ENCODE measurements at regions not wholly inside any gene's neighbourhood (a gene's known extent, or its start where the extent isn't known, plus 50 kb on each side); places are given as distances from the start of the nearest gene placed in this dataset.

DNA sequence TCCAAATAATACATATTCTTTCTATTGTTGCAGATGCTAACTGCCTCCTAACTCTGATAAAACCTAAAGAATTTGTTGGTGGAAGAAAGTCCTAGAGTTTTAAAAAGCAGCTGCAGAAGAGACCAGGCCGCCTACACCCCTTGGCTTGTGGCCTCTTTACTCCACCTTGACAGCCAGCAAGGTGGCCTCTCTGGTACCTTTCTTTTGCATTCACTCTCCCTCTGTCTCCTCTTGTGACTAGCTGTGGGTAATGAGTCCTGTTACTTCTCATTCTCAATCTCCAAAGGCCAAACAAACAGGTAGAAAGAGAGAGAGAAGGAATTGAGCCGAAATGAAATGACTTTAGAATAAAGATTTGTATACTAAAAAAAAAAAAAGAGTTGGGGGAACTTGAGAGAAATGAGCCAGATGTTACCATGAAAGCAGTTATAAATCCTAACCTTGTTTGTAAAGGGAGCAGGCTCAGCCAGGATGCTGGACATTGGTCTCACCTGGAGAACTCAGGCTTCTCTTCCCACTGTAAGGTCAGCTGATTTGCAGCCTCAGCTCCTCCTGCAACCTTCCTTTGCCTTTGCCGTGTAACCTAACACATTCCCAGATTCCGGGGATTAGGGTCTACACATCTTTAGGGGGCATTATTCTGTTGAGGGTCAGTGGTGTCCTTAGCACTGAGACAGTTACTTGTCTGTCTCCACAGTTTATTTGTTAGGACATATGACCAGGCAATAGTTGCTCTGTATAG lies 164.1 kb upstream of the IRF2BP2 start:
- H3K4me3 ChIP-seq (ENCODE audit: low read depth, low read length): no peak overlapping the region
- TF ChIP-seq, protein P1, sequence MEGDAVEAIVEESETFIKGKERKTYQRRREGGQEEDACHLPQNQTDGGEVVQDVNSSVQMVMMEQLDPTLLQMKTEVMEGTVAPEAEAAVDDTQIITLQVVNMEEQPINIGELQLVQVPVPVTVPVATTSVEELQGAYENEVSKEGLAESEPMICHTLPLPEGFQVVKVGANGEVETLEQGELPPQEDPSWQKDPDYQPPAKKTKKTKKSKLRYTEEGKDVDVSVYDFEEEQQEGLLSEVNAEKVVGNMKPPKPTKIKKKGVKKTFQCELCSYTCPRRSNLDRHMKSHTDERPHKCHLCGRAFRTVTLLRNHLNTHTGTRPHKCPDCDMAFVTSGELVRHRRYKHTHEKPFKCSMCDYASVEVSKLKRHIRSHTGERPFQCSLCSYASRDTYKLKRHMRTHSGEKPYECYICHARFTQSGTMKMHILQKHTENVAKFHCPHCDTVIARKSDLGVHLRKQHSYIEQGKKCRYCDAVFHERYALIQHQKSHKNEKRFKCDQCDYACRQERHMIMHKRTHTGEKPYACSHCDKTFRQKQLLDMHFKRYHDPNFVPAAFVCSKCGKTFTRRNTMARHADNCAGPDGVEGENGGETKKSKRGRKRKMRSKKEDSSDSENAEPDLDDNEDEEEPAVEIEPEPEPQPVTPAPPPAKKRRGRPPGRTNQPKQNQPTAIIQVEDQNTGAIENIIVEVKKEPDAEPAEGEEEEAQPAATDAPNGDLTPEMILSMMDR (conservative IDR thresholded peaks at IDR 0.05; ENCODE audit: low read depth, low read length): no peak
- no peak for DNase-seq (ENCODE audit: low read depth)

DNA sequence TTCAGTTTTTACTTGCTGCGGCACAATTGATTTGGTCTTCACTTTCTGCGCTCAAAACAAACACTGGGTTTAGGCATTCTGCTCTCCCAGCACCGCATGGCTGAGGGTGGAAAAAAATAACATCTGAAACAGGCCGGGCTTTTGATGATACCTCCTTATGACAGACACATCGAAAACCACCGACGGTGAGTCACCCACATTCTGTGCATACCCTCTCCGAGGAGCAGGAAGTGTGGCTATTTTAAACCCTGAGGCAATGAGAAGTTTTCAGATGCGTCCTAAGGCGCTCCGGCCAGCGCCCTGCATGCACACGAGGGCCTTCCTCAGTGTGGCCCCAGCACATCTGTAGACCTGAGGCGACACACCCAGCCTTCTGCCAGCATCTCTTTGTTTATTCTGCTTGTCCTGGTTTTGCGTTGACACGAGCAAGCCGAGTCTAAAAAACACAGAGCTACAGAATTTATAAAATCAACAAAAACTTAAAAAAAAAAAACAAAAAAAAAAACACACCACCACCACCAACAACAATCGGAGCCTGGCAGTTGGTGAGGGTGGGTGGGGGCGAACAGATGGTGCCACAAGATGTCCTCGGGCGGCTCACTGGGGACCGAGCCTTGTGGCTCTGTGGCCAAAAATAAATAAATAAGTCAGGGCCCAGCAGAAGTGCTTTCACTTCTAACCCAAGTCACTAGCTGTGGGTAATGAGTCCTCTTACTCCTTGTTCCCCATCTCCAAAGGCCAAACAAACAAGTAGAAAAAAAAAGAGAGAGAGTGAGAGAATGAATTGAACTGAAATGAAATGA lies 162.6 kb upstream of the IRF2BP2 start:
- TF ChIP-seq, protein P1 (conservative IDR thresholded peaks at IDR 0.05; ENCODE audit: low read depth, low read length): no peak
- no peak overlapping the region for H3K4me3 ChIP-seq (ENCODE audit: low read depth, low read length)

DNA sequence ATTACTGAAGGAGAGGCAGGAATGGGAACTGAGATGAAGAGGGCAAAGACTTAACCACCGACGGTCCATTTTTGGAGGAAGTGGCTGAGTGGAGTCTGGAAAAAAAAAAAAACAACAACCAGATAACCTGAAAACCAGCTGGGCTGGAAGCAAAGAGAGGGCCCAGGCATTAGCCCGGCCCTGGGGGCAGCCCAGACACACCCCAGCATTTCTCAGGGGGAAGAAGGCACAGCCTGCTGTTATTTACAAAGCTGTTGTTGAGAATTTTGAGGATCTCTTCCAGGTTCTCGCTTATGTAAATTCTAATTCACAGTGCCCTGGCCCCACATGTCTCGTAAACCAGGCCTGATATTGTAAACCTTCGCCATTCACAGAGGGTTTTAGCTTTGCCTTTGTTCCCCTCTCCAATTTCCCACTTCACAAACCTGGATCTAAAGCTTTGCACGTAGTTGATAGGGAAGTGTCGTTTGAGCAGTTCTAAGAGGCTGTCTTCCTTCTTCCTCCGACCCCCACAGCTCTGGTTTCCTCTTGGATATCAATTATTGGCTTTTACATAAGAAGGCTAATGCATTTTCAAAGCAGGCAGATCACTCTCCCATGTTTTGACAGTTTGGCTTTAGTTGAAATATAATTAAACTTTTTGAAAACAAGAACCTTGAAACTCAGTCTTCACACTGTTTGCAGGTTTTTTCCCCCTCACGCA lies 161.8 kb upstream of the IRF2BP2 start:
- TF ChIP-seq, protein P1 (conservative IDR thresholded peaks at IDR 0.05; ENCODE audit: low read depth, low read length): no peak
- no peak overlapping the region for H3K4me3 ChIP-seq (ENCODE audit: low read depth, low read length)
- DNase-seq (ENCODE audit: low read depth): no peak

More for the DNA sequence above, 162.6 kb upstream of the IRF2BP2 start:
- peak; percentile 98 for DNase-seq (ENCODE audit: low read depth)

DNA sequence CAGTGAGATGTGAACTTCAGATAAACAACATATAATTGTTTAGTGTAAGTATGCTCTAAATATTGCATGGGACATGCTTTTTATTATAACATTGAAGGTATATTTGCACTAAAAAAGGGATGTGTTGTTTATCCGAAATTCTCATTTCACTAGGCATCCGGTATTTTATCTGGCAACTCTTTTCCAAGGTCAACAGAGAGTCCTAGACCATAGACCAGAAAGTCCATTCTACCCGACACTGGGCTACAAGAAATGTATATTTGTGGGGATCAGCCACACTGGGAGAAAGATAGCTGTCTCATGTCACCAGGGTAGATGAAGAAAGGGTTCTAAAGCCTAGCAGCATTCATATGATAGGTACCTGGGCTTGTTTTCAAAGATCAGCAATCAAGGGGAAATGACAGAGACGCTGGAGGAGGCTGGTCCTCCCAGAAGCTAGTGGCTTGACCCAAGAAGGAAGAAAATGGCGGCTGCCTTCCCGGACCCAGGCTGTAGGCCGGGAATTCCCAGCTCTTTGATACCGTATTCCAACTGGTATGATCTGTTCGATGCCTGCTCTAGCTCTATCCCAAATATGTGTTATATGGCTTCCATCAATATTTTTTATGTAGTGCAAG lies 161.1 kb upstream of the IRF2BP2 start:
- TF ChIP-seq, protein P1 (conservative IDR thresholded peaks at IDR 0.05; ENCODE audit: low read depth, low read length): no peak
- DNase-seq (ENCODE audit: low read depth): no peak
- no peak overlapping the region for H3K4me3 ChIP-seq (ENCODE audit: low read depth, low read length)

DNA sequence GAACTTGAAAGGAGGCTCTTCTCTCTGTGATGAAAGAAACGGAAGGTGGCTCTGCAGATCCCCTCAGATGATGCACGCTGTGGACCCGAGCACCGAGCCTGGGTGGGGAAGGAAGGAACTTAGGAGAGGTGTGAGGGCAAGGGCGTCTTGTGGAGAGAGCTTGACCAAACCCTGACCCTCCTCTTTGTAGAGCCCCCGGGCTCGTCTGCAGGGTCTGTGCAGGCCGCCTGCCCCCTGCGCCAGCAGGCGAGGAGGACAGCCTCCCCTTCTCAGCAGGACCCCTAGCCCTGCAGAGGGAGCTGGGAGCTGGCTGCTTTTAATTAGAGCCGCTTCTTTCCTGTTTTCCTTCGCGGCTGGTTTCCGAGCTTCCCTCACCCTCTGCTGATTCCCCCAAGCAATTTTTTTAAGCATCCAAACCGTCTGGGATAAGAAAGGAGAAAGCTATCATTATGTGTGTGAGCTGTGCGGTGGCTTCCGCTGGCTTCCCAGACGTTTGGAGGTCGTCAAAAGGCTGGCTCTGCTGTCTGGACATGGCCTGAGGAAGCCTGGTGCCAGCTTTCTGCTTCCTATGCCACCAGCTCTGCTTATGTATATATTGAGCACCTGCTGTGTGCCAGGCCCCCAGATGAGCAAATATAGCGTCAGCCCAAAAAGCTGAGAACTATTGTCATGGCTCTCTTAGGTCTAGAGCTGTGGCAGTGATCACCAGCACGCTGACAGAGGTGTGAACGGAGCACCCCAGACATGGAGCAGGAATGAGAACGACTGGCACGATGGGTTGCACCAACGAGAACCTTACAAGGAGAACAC lies 160.2 kb upstream of the IRF2BP2 start:
- DNase-seq (ENCODE audit: low read depth): no peak
- TF ChIP-seq, protein P1 (conservative IDR thresholded peaks at IDR 0.05; ENCODE audit: low read depth, low read length): no peak
- no peak overlapping the region for H3K4me3 ChIP-seq (ENCODE audit: low read depth, low read length)

All from epithelial cell of proximal tubule (primary cell).